NCI-H1092 (cell line): ENCODE measurements at regions not wholly inside any gene's neighbourhood (a gene's known extent, or its start where the extent isn't known, plus 50 kb on each side); places are given as distances from the start of the nearest gene placed in this dataset.

Experiments
- DNase-seq: peaks from one replicate; lab custom pipeline; 2025; lab: John Stamatoyannopoulos, UW

GRCh38 chr9:1683951-1684350 is 331.2 kb upstream of the SMARCA2 start:
- DNase-seq: no peak

- DNase-seq: no peak
Observed at GRCh38 chr9:1698991-1699390, 316.2 kb upstream of the SMARCA2 start.

GRCh38 chr9:1701113-1701512 is 314.0 kb upstream of the SMARCA2 start:
- no peak for DNase-seq

GRCh38 chr9:1702701-1703100 is 312.4 kb upstream of the SMARCA2 start:
- DNase-seq: no peak

GRCh38 chr9:1707291-1707690 is 307.9 kb upstream of the SMARCA2 start:
- DNase-seq: no peak

- DNase-seq: no peak
Observed at GRCh38 chr9:1708219-1708618, 306.9 kb upstream of the SMARCA2 start.

- DNase-seq: no peak
Observed at GRCh38 chr9:1709347-1709746, 305.8 kb upstream of the SMARCA2 start.

GRCh38 chr9:1712861-1713450 is 302.2 kb upstream of the SMARCA2 start:
- DNase-seq: no peak

GRCh38 chr9:1713841-1714240 is 301.3 kb upstream of the SMARCA2 start:
- DNase-seq: no peak

GRCh38 chr9:1717882-1718281 is 297.3 kb upstream of the SMARCA2 start:
- DNase-seq: no peak

GRCh38 chr9:1718836-1719235 is 296.3 kb upstream of the SMARCA2 start:
- DNase-seq: no peak

GRCh38 chr9:1721196-1721595 is 294.0 kb upstream of the SMARCA2 start:
- DNase-seq: no peak

GRCh38 chr9:1722404-1722803 is 292.7 kb upstream of the SMARCA2 start:
- no peak for DNase-seq

- DNase-seq: no peak
Observed at GRCh38 chr9:1723522-1724015, 291.6 kb upstream of the SMARCA2 start.

- DNase-seq: no peak
Observed at GRCh38 chr9:1726993-1727759, 288.0 kb upstream of the SMARCA2 start.

GRCh38 chr9:1729631-1730030 is 285.5 kb upstream of the SMARCA2 start:
- no peak for DNase-seq

GRCh38 chr9:1732670-1733069 is 282.5 kb upstream of the SMARCA2 start:
- no peak for DNase-seq

GRCh38 chr9:1738511-1739100 is 276.5 kb upstream of the SMARCA2 start:
- no peak for DNase-seq

GRCh38 chr9:1743121-1743960 is 271.8 kb upstream of the SMARCA2 start:
- DNase-seq: no peak

GRCh38 chr9:1745980-1746379 is 269.2 kb upstream of the SMARCA2 start:
- no peak for DNase-seq

- DNase-seq: no peak
Observed at GRCh38 chr9:1747417-1747967, 267.7 kb upstream of the SMARCA2 start.

GRCh38 chr9:1748407-1748806 is 266.7 kb upstream of the SMARCA2 start:
- DNase-seq: no peak
